DND-41 (cell line): ENCODE measurements at regions not wholly inside any gene's neighbourhood (a gene's known extent, or its start where the extent isn't known, plus 50 kb on each side); places are given as distances from the start of the nearest gene placed in this dataset.

Source experiments
- EZH2 ChIP-seq: IDR thresholded peaks from 3 replicates; pipeline ENCODE4 v1.6.1; 2012; ENCODE audit warnings: borderline replicate concordance, low read depth, mild to moderate bottlenecking, moderate library complexity, low read length, inconsistent platforms; ENCODE audit not compliant: severe bottlenecking
- TF ChIP-seq, protein P1 (sequence below): IDR thresholded peaks from 2 replicates; pipeline ENCODE4 v1.5.1; 2012; ENCODE audit warnings: borderline replicate concordance, low read length, moderate library complexity, mild to moderate bottlenecking; ENCODE audit not compliant: poor library complexity, severe bottlenecking; ENCODE audit errors: extremely low read depth

DNA sequence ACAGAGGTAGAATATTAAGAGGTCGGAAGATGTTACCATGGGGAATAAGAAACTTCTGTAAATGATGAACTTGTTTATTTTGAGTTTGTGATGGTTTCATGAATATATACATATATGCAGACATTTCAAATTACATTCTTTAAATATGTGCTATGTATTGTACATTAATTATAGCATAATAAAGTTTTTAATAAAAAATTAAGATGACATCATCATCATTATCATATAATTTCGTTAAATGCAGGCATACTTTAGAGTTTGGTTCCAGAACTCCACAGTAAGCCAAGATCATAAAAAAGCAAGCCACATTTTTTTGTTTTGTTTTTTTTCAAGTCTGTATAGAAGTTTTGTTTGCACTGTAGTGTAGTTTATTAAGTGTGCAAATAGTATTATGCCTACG lies 1403.5 kb downstream of the EFNA5 start:
- no peak for TF ChIP-seq EZH2
- TF ChIP-seq, protein P1, sequence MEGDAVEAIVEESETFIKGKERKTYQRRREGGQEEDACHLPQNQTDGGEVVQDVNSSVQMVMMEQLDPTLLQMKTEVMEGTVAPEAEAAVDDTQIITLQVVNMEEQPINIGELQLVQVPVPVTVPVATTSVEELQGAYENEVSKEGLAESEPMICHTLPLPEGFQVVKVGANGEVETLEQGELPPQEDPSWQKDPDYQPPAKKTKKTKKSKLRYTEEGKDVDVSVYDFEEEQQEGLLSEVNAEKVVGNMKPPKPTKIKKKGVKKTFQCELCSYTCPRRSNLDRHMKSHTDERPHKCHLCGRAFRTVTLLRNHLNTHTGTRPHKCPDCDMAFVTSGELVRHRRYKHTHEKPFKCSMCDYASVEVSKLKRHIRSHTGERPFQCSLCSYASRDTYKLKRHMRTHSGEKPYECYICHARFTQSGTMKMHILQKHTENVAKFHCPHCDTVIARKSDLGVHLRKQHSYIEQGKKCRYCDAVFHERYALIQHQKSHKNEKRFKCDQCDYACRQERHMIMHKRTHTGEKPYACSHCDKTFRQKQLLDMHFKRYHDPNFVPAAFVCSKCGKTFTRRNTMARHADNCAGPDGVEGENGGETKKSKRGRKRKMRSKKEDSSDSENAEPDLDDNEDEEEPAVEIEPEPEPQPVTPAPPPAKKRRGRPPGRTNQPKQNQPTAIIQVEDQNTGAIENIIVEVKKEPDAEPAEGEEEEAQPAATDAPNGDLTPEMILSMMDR: no peak
